Activated CD4-positive, alpha-beta T cell treated with anti-CD3 and anti-CD28 coated beads, Interleukin-2, amount 50 U/mL, for 48 hours (primary cell): ENCODE measurements at regions not wholly inside any gene's neighbourhood (a gene's known extent, or its start where the extent isn't known, plus 50 kb on each side); places are given as distances from the start of the nearest gene placed in this dataset.

Experiments
- DNase-seq, 2 experiments: peaks; one replicate each; pipeline ENCODE4 v3.0.0-alpha.2; 2020

DNA sequence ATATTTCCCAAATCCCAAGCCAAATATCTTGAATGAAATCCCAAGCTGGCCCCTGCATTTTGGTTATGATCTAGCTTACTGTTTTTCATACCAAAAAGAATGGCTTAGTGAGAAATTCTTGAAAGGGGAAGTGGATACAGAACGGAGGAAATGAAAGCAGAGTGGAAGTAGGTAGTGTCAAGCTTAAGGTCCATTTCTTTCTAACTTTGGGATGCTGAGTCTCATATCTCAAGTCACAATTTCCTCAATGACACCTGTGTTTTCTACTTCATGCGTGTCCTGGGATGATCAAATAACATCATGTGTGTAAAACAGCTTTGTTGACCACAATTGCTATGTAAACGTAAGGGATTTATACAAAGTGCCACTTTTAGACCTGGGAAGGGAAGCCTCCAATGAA is 238.8 kb upstream of the SLC35B3 start:
- DNase-seq = no peak

DNA sequence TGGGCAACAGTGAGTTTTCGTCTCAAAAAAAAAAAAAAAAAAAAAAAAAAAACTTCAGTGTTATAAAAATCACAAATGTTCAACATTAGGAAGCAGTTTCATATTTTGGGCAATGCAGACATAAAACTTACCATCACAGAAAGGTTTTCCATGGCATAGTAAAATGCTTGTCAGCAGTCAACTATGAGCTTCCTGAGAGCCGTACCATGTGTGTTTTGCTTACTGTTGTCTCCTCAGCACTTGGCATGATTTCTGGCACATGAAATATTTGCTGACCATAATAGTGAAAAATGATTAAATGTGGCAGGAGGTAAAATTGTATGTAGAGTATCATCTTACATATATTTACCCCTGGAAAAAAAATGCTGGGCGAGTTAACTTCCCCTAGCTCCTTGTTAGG is 237.5 kb upstream of the SLC35B3 start:
- no peak for DNase-seq

DNA sequence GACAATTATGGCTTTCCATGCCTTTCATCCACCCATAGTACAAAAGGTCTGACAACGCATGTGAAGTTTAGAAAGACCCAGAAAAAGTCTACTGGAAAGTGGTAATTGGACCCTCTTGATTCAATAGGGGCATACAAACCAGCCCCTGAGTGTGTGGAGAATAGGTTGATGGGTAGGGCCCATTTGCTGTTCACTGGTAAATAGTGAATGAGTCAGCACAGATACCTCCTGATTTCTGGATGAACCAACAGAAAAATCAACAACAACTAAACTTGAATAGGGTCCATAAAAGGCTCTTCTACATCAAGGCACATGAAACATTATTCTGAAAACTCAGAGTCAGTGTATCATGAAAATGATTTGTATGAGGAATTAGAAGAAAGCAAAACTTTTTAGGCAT is 235.4 kb upstream of the SLC35B3 start:
- DNase-seq = no peak

DNA sequence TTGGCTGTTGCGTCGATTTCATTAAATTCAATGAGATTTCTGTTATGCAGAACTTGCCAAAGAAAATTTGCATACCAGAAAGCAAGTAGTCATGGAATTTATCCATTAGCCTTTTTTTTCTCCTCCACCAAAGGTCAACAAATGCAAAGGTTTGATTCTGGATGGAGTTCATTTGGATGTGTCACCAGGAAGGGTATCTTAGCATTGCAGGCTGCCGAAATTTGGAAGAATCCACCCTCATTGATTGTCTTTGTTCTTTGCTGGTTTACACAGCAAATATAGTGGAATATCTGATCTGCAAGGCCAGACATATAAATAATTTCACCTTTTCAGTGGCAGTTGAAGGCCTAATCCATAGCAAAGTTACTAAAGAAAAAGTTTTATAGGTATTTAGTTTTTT is 229.4 kb upstream of the SLC35B3 start:
- no peak for DNase-seq

DNA sequence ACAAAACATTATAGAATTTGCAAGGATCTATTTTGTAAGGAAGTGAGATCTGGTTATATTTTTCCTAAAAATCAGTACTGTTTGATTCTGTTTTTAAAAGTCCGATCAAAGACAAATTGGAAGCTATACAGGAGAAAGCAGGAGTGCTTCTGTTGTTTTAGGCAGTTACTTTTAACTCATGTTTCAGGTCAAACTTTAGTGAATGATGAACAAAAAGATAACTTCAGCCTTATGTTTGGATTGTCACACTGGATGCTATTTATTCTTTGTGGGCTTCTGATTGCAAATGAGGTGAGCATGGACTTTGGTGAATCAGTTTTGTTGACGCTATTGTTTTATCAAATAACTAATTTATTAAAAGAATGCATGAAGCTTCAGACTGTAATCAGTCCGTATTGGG is 228.7 kb upstream of the SLC35B3 start:
- DNase-seq = no peak

DNA sequence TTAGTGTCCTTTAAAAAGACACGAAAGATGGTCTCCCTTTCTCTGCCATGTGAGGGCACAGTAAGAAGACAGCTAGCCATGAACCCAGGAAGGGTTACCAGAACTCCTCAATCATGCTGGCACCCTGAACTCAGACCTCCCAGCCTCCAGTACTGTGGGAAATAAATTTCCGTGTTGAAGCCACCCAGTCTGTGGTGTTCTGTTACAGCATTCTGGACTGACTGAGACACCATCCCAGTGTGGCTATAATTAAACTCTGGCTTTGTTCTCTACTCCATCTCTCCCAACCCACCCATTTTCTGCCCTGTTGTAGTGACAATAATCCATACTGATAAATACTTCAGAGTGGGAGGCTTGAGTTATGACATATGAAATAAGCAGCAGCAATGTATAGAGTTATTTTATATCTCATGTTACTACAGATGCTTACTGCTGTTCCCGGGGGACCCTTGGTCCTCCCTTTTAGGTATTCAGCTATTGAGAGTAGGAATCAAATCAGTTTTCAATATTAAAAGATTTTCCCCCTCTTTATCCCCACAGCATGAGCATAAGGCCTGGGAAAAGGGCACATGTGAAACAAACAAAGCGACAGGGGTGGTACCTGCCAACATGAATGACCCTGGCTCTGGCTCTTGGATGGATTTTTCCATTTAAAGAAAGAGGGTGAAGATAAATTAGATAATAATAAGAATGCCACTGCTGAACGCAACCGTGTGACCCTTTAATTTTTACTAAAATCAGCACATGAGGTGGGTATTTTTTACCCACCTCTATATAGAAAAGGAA is 224.3 kb upstream of the SLC35B3 start:
- no peak for DNase-seq

DNA sequence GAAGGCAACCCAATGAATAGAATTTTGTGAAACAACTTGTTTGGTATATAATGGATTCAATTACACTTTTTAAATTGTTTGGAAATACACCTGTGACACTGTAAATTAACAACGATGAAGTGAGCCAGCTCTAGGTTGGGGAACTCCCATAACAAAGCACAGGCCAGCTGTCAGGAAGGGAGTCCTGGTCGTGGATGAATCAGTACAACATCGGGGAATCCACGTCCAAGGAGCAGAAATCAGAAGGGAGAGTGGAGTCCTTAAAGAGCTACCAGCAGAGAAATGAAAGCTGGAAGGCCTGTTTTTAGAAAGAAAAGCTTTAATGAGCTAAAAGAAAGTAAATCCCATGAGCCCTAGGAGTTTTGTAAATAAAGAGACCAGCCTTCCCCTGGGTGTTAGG is 223.1 kb upstream of the SLC35B3 start:
- DNase-seq = no peak

DNA sequence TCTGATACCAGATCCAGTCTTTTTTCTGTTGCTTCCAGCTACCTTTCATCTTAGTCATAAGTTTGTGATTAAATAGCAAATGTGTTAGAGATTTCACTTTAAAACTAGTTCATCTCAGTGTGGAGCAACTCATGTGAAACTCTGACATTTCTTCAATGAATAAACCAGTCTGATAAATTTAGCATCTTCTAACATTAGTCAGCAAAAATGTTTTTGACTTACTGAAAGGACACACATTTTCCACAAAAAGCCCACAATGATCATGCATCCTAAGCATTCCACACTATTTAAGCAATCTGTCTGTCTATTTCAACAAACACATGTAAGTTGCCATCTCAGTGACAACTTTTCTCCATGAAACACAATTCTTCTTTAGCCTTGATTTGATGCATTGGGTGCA is 222.2 kb upstream of the SLC35B3 start:
- no peak for DNase-seq

DNA sequence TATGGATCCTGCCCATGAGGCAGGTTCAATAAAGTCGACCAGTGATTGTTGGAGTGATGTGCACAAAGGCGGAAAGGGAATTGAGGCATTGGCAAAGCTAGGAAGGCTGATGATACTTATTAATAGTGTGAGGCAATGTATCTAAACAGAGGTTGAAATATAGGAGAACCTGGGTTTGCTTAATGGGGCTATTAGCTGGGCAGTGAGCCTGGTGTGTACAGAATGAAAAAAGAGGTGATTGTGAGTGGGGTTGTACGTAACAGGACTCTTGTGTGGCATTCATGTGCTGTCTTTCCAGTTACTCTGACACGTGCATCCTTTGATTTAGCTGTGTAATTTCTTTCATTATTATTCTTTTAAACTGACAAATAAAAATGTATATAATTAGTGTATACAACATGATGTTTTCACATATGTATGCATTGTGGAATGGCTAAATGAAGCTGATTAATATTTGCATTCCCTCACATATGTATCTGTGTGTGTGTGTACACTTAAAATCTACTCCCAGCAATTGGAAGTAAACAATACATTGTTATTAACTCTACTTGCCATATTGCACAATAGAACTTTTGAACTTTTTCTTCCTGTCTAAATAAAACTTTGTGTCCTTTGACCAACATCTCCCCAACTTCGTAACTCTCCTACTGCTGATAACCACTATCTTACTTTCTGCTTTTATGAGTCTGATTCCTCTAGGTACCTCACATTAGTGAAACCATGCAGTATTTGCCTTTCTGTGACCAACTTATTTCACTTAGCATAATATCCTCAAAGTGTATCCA is 220.5 kb upstream of the SLC35B3 start:
- no peak for DNase-seq

DNA sequence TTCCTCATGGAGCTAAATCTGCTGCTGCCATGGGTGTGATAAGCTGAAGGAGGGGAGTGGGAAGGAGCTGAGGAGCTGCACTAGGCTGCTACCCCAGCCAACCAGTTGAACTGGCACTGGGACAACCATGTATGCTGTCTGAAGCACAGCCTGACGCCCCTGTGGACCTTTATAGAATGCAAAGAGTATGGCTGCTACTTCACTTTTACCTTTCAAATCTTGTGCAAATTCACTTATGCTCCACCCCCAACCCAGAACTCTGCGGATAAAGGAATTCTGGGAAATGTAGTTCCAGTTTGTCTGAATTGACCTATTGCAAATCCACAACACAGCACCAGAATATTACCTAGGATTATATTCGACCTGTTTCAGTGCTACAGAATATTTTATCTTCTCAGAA is 217.4 kb upstream of the SLC35B3 start:
- DNase-seq = no peak

DNA sequence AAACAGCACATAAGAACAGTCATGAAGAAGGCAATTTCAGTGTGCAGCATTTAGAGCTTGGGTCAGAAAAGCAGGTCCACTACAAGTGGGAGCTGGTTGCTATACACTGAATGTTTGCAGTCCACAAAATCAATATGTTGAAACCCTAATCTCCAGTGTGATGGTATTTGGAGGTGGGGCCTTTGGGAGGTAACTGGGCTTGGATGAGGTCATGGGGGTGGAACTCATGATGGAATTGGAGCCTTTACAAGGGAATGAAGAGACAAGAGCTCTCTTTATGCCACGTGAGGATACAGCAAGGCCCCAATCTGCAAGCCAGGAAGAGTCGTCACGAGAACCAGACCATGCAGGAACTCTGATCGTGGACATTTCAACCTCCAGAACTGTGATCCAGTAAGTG is 216.7 kb upstream of the SLC35B3 start:
- DNase-seq = no peak

DNA sequence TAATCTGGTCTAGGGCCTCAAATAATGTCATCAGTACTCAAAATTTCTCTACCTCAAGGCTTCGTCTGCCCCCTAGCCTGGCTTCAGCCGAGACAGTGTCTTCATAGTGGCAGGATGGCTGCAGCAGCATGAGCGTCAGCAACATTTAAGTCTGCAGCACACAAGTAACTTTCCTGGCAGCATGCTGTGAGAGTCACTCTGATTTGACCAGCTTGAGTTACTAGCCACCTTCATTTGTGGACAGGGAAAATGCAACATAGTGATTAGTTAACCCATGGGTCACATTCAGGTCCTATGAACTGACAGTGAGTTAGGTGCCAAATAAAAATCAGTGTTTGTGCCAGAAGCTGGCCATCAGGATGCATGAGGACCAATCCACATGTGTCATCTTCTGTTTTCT is 209.9 kb upstream of the SLC35B3 start:
- no peak for DNase-seq

DNA sequence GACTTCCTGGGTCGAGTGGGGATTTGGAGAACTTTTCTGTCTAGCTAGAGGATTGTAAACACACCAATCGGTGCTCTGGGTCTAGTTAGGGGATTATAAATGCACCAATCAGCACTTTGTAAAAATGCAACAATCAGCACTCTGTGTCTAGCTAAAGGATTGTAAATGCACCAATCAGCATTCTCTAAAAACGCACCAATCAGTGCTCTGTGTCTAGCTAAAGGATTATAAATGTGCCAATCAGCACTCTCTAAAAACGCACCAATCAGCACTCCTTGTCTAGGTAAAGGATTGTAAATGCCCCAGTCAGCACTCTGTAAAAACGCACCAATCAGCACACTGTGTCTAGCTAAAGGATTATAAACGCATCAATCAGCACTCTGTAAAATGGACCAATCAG is 209.0 kb upstream of the SLC35B3 start:
- no peak for DNase-seq

DNA sequence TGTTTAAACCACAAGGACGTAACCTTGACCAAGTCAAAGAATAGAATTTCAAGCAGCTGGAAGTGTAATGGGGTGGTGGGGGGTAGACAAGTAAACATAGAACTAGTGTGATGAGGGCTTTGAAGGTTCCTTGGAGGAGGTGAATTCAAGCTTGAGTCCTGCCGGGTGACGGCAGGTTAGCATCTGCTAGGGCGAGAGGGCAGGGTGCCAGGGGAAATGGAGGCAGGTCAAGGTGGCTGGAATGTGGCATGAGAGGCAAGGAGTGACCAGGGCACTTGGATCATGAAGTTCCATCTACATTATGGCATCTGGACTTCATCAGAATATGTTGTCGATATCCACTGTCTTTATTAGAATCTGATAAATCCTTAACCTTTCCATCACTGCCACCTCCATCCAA is 207.5 kb upstream of the SLC35B3 start:
- no peak for DNase-seq

DNA sequence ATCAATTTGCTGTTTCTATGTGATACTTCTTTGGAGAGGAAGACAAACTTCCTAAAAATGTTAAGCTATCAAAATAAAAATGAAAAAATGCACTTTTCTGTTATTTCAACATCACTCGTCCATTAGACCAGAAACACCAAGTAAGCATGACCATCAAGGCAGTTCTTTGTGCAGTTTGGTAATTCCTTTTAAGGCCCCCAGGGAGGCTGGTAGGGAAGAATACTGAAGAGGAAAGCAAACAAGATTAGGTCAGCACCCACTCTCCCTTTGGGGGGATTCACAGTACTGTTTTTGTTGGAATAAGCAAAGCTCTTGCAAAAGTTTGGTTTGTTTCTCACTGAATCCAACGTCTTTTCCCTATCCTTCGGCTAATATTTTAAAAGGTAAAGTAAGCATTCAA is 206.8 kb upstream of the SLC35B3 start:
- no peak for DNase-seq

DNA sequence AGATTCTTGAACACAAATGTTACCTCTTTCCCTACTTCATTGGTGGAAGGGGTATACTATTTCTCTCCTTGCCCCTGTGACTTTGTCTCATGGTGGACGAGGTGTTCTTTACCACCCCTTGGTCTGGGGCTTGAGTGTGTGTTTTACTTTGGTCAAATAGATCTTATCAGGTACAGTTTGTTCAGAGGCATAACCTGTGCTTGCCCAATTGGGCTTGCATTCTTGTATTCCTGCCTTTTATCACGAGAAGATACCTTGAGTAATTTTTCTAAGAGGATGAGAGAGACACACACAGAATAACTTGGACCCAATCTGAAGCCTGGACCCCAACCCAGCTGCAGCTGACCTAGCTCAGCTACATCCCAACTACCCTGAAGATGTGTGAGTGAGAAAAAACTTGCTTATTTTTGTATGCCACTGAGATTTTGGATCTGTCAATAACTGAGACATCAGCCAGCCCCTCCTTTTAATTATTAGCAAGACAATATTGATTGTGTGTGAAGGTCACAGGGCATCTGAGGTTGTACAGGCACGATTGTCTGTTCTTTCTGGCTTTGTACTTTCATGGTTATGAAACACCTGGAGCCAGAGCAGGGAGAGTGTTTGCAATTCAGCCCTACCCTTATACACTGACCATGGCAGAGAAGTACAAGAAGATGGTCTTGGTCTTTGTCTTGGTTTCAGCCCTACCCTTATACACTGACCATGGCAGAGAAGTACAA is 204.7 kb upstream of the SLC35B3 start:
- no peak for DNase-seq

DNA sequence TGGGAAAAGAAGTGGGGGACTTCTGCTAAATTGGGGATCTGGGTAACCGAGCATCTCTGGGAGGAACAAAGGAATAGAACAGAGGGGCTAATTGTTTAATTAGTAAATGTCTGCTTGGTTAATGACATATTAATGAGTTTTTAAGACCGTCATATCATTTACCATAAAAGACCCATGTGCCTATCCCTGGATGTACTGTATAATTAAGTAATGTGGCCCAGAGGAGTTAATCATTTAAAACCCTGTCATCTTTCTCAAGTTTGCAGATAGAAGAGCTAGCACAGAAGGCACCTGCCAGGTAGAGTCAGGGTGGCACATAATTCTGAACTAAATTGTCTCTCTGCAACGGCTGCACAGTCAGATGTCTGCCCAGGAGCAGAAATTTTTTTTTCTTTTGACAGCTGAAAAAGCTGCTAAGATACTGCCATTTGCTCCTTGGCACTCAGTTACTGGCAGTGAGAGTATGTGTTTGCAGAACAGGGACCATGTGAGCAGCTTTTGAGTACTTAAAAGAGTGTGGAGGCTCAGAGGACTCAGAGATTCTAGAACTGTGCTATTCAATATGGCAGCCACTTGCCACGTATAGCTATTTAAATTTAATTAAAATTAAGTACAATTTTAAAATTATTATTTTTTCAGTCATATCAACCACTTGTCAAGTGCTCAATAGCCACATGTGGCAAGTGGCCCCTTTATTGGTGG is 202.7 kb upstream of the SLC35B3 start:
- no peak for DNase-seq

DNA sequence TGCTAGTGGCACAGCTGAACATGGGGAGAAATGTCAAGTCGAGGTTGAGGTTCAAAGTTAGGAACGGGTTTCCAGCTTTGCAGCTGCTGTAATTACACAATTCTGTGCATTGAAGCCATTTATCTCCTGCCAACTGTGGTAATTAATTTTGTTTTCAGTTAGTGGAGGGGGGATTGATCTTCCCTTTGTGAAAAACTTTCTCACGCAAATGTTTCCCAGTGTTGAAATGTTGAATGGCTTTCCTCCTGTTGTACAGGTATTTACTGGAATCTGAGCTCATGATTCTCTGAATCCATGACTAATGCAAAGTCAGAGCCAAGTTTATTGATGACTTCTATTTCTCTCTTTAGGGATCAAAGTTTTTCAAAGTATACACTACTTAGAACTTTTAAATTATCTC is 198.4 kb upstream of the SLC35B3 start:
- DNase-seq = no peak

DNA sequence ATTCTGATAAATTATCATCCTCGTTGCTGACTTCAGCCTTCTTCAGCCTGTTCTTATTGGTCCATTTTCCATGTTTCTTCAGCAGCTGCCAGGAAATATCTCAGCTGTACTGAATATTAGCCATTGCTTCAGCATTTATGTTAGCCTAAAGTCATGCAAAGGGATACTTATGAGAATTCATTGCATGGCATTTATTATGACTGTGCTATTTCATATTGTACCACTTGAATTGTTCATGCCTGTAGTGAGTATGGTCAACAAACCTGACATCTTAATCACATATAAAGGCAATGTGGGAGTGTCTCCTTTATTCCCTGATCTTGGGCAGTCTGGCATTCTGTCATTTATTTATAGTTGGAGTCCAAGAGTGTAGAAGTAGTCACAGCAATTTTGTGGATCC is 193.4 kb upstream of the SLC35B3 start:
- no peak for DNase-seq

DNA sequence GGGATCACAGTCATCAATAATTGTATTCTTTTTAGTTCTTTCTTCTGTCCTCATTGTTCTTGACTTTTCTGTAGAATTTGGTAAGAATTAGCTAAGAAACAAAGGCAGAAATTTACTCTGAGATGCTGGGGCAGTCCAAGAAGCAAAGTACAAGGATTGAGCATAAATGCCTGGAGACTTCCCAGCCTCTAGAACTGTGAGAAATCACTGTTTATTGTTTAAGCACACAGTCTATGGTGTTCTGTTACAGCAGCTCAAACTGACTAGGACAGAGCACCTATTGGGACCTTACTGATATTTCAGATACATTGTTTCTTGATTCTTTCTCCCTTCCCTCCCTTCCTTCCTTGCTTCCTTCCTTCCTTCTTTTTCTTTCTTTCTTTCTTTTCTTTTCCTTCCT is 192.7 kb upstream of the SLC35B3 start:
- no peak for DNase-seq

DNA sequence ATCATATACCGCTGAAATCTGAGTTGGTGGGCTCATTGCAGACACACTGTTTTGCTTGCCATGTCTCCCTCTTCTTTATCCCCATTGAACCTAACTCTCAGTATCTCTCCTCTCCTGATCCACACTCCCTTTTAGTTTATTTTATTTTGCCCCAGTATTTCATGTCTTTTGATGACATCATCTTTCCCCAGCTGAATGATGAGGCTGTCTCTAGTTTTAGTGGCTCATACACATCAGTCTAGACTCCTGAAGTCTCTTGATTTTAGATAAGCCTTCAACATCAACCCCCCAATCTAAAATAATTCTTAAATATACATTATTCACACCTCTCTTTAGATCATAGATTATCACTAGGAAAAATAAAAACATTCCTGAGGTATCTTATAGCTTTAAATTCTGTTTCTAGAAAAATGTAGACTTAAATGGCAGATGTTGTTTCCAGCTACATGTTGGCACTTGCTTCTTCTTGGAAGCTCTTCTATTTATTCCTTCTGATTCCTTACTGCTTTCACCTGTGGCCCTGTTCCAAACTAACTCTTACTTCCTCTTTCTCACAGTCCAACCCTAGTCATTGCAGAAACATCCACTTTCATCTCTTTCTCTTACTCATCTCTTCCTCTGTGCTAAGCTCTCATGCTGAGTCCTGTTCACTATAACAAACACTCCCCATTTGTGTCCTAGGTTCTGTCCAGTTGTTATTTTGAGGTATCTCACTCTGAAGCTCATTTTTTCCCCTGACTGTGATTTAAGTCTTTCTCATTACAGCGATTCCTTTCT is 191.9 kb upstream of the SLC35B3 start:
- DNase-seq = no peak

DNA sequence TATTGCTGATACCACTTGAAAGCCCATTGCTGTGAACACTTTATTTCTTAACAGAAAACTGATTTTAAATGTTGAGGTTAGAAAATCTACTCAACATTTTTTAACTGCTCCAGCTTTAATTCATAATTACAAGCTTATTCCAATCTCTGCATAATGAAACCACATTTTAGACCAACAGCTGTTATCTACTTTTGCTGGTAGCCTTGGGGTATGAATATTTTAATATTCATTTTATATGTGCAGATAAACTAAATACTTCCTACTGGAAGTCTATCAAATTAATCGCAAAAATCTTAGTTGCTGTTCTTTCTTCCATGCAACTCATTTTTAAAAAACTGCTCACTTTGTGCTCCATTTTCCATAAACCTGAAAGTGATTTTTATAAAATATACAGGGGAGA is 189.3 kb upstream of the SLC35B3 start:
- no peak for DNase-seq

DNA sequence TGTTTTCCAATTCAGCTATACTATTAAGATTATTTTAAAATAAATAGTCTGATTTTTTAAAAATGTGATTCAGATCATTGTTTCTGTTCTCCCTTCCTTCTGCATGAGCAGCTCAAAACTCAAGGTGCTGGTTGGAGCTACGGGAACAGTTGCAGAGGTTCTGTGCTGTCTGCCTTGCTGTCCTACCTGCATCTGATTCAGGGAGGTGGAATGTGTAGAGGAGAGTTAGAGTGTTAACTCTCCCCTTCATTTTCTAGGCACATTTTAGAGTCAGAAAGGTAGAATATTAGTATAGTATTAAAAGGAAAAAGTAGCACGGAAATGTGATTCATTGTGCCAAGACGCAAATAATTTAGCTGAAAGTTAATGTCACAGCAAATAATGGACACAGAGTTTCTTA is 188.1 kb upstream of the SLC35B3 start:
- DNase-seq = no peak
